ENCODE measurements at regions not wholly inside any gene's neighbourhood (a gene's known extent, or its start where the extent isn't known, plus 50 kb on each side); places are given as distances from the start of the nearest gene placed in this dataset.

DNA sequence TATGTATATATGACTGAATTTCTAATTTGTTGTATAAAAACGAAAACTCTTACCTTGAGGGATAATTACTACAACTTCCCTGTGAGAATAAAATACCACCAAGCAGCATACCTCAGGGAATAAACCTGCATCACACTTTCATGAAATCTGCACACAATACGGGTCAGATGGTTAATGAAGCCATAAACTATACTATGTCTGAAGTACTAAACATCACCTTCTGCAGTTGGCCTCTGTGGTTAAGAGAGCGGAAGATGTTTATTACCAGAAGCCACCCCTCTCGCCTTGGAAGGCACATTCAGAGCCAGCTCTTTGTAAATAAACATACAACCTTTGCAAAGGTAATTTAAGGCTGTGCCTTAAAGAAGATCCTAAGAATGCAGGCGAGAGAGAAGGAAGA is 462.1 kb upstream of the NR2F2 start:
- no peak for TF ChIP-seq CTCF (IDR thresholded peaks at IDR 0.05; ENCODE audit: low read depth, low read length, poor library complexity, severe bottlenecking)
- TF ChIP-seq EZH2phosphoT487 (IDR thresholded peaks at IDR 0.05; ENCODE audit: borderline replicate concordance, low read length): no peak
- H3K27me3 ChIP-seq (ENCODE audit: control insufficient read depth, low read length): no peaks in the 10 kb centered on the region
- no peaks in the 10 kb centered on the region for H3K9me3 ChIP-seq (ENCODE audit: control insufficient read depth, insufficient read depth, low read length)
- no peaks in the 10 kb centered on the region for H3K36me3 ChIP-seq (ENCODE audit: control insufficient read depth, low read length)
- H3K9me2 ChIP-seq (replicated peaks; ENCODE audit: control insufficient read depth, low read length): no peaks in the 10 kb centered on the region
- no peaks in the 10 kb centered on the region for H3K4me1 ChIP-seq (ENCODE audit: control insufficient read depth, low read length)
- no peaks in the 10 kb centered on the region for H4K20me1 ChIP-seq (ENCODE audit: control insufficient read depth, insufficient read depth, low read depth, low read length)
- H3F3A ChIP-seq (ENCODE audit: control insufficient read depth, insufficient read depth): no peaks in the 10 kb centered on the region
- no peak overlapping the region for H3K27ac ChIP-seq (ENCODE audit: low read depth, low read length)
- H3K79me2 ChIP-seq (ENCODE audit: control insufficient read depth, low read length): no peaks in the 10 kb centered on the region
- no peak overlapping the region for H3K4me3 ChIP-seq (ENCODE audit: low read length)
- no peak overlapping the region for H3K4me2 ChIP-seq (ENCODE audit: low read length)

GRCh38 chr15:95868970-95869369 is 461.5 kb upstream of the NR2F2 start:
- no peak overlapping the region for H3K4me2 ChIP-seq (ENCODE audit: low read length)
- H3K79me2 ChIP-seq (ENCODE audit: control insufficient read depth, low read length): no peaks in the 10 kb centered on the region
- no peak overlapping the region for H3K27ac ChIP-seq (ENCODE audit: low read depth, low read length)
- no peaks in the 10 kb centered on the region for H3K9me2 ChIP-seq (replicated peaks; ENCODE audit: control insufficient read depth, low read length)
- H3K4me1 ChIP-seq (ENCODE audit: control insufficient read depth, low read length): no peaks in the 10 kb centered on the region
- no peaks in the 10 kb centered on the region for H3K27me3 ChIP-seq (ENCODE audit: control insufficient read depth, low read length)
- no peaks in the 10 kb centered on the region for H3K36me3 ChIP-seq (ENCODE audit: control insufficient read depth, low read length)
- no peak overlapping the region for H3K4me3 ChIP-seq (ENCODE audit: low read length)
- H4K20me1 ChIP-seq (ENCODE audit: control insufficient read depth, insufficient read depth, low read depth, low read length): no peaks in the 10 kb centered on the region
- no peak for TF ChIP-seq CTCF (IDR thresholded peaks at IDR 0.05; ENCODE audit: low read depth, low read length, poor library complexity, severe bottlenecking)
- TF ChIP-seq EZH2phosphoT487 (IDR thresholded peaks at IDR 0.05; ENCODE audit: borderline replicate concordance, low read length): no peak
- H3K9me3 ChIP-seq (ENCODE audit: control insufficient read depth, insufficient read depth, low read length): no peaks in the 10 kb centered on the region
- no peaks in the 10 kb centered on the region for H3F3A ChIP-seq (ENCODE audit: control insufficient read depth, insufficient read depth)

GRCh38 chr15:95869920-95870319 is 460.6 kb upstream of the NR2F2 start:
- no peaks in the 10 kb centered on the region for H3K4me1 ChIP-seq (ENCODE audit: control insufficient read depth, low read length)
- TF ChIP-seq EZH2phosphoT487 (IDR thresholded peaks at IDR 0.05; ENCODE audit: borderline replicate concordance, low read length): no peak
- TF ChIP-seq CTCF (IDR thresholded peaks at IDR 0.05; ENCODE audit: low read depth, low read length, poor library complexity, severe bottlenecking): no peak
- H3F3A ChIP-seq (ENCODE audit: control insufficient read depth, insufficient read depth): no peaks in the 10 kb centered on the region
- H4K20me1 ChIP-seq (ENCODE audit: control insufficient read depth, insufficient read depth, low read depth, low read length): no peaks in the 10 kb centered on the region
- H3K4me2 ChIP-seq (ENCODE audit: low read length): no peak overlapping the region
- H3K9me2 ChIP-seq (replicated peaks; ENCODE audit: control insufficient read depth, low read length): no peaks in the 10 kb centered on the region
- H3K36me3 ChIP-seq (ENCODE audit: control insufficient read depth, low read length): no peaks in the 10 kb centered on the region
- no peaks in the 10 kb centered on the region for H3K27me3 ChIP-seq (ENCODE audit: control insufficient read depth, low read length)
- H3K79me2 ChIP-seq (ENCODE audit: control insufficient read depth, low read length): no peaks in the 10 kb centered on the region
- no peak overlapping the region for H3K27ac ChIP-seq (ENCODE audit: low read depth, low read length)
- H3K9me3 ChIP-seq (ENCODE audit: control insufficient read depth, insufficient read depth, low read length): no peaks in the 10 kb centered on the region
- no peak overlapping the region for H3K4me3 ChIP-seq (ENCODE audit: low read length)

GRCh38 chr15:95872366-95872771 is 458.1 kb upstream of the NR2F2 start:
- Histone ChIP-seq H3F3A (ENCODE audit: control insufficient read depth, insufficient read depth) (no peaks in the 10 kb centered on the region), H3K27me3 (ENCODE audit: control insufficient read depth, low read length) (no peaks in the 10 kb centered on the region), H3K4me2 (ENCODE audit: low read length) (no peak overlapping the region), H3K4me1 (ENCODE audit: control insufficient read depth, low read length) (no peaks in the 10 kb centered on the region), H3K4me3 (ENCODE audit: low read length) (no peak overlapping the region), H3K9me2 (replicated peaks; ENCODE audit: control insufficient read depth, low read length) (no peaks in the 10 kb centered on the region), H4K20me1 (ENCODE audit: control insufficient read depth, insufficient read depth, low read depth, low read length) (no peaks in the 10 kb centered on the region), H3K9me3 (ENCODE audit: control insufficient read depth, insufficient read depth, low read length) (no peaks in the 10 kb centered on the region), H3K27ac (ENCODE audit: low read depth, low read length) (no peak overlapping the region), H3K36me3 (ENCODE audit: control insufficient read depth, low read length) (no peaks in the 10 kb centered on the region), H3K79me2 (ENCODE audit: control insufficient read depth, low read length) (no peaks in the 10 kb centered on the region)
- TF ChIP-seq CTCF (IDR thresholded peaks at IDR 0.05; ENCODE audit: low read depth, low read length, poor library complexity, severe bottlenecking): no peak
- no peak for TF ChIP-seq EZH2phosphoT487 (IDR thresholded peaks at IDR 0.05; ENCODE audit: borderline replicate concordance, low read length)

Measured in DOHH2 (cell line).